ENCODE measurements at regions not wholly inside any gene's neighbourhood (a gene's known extent, or its start where the extent isn't known, plus 50 kb on each side); places are given as distances from the start of the nearest gene placed in this dataset.

DNA sequence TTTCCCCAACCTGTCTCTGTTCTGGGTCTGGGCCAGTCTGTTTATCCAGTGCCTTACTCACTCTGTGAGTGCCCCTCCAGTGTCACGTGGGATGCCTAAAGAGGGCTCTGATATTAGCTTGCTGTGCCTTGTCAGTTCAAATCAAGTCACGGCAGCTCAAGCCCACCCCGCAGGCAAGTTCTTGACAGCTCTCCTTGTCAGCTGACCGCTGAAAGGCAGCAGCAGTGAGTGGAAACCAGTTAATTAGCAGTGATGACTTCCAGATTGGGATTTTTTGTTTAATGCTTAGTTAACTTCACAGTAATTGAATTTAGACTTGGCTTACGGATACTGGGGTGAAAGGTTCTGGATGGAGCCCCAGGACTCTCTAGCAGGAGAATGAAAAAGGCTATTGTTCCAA, 210.1 kb downstream of the PSAT1 start:
- no peak for DNase-seq

DNA sequence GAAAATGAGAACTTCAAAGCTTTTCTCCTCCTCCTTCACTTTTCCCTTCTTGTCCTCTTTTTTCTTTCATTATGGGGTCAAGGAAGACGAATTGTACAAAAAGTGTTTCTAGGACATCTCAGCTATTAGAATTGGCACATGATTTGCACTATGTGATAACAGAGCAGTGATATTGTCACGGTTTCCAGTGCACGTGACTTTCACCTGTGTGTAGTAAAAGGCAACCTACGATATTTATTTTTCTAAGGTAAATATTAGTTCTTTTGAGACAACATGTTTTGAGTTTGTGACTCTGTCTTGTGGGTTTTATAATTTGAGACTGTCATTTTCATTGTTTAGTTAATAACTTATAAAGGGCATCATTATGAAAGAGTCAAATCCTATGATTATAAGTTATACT, 213.1 kb downstream of the PSAT1 start:
- no peak for DNase-seq

GRCh38 chr9:78515108-78515507, 218.2 kb downstream of the PSAT1 start:
- DNase-seq = no peak

- no peak for DNase-seq
Measured at GRCh38 chr9:78519786-78520185, 222.9 kb downstream of the PSAT1 start.

DNA sequence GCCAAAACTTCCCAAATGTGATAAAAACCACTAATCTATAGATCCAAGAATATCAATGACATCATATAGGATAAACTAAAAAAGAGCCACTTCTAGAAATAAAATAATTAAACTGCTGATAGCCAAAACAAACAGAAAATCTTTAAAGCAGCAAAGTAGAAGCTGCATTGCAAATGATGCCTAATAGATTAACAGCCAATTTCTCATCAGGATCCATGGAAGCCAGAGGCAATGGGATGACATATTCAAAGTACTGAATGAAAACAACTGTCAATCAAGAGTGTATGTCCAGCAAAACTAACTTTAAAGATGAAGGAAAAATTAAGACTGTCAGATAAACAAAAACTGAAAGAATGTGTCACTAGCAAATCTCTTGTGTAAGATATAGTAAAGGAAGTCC, 224.8 kb downstream of the PSAT1 start:
- DNase-seq = no peak

DNA sequence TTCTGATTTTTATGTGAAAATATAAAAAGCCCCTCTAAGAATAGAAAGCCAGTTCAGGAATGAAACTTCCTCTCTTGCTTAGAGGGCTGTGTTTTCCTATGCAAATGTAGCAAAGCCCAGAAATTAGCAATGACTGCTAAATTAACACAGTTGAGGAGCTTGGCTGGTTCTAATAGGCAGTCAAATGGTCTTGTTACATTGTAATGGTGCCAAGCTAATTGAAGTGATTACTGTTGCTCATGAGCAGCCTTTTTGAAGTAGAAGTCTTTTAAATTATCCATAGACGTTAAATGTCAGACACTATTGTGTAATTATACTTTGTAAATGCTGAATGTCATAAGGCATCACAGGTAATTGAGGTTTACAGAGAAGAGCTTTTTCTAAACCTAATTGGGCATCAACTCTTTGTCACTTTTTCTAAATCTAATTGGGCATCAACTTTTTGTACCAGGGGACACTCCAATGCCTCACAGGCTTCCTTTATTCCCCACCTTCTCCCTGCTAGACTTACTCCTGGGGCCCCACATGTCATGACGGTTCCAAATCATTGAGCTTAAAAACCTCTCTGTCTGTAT, 229.1 kb downstream of the PSAT1 start:
- no peak for DNase-seq

GRCh38 chr9:78533500-78533899, 236.6 kb downstream of the PSAT1 start:
- DNase-seq = no peak

- no peak for DNase-seq
Measured at GRCh38 chr9:78539188-78539587, 242.3 kb downstream of the PSAT1 start.

GRCh38 chr9:78539904-78540303, 243.0 kb downstream of the PSAT1 start:
- DNase-seq = no peak

DNA sequence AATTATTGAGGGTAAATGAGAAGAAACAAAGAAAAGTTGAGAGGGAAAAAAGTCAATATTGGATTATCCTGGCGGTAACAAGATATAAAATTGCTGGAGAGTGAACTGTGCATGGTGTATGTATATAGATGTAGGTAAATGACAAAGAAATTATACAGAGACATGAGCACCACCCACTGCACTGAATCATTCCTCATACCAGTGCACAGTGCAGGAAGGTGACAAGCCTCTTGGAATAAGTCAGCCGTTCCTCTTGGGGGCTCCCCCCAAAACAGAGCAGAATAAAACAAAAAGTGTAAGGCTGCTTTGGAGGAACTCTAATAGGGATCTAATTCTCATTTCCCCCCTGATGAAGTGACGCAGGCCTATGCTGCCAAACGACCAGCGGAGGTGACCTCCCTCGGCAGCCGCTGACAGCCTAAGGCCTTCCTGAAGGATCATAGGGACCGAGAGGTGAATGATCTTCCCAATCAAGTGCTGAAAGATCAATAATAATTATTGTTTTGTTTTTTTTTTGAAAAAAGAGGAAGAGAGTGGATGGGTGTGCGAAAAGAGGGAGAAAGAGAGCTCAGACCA, 245.0 kb downstream of the PSAT1 start:
- DNase-seq = no peak

DNA sequence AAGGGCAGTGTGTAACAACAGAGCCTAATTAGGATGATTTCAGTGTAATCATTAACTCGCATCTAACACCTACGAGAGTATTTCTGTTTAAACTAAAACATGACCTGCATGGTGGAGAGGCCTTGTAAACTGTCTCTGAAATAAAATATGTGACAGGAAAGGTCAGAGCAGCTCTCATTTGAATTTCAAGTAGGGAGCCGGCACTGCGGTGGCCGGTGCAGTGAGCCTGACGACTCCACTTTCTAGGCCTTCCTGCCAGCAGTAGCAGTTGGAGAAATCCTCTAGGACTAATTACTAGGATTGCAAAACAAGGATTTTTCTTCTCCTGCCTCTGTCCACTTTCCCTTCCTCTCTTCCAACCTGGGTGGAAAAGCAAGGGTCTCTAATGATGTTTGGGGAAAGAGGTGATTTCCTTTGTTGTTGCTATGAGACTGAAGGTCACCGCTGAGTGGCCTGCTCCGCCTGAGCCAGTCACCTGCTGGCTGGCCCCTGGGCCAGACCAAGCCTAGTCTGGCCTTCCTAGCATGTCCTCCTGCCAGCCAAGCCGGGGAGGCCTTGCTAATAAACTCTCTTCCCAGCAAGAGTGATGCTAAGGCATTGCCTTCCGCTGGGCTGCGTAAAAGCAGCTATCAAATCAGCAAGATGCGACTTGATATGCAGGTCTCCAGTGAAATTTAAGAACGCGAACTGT, 245.7 kb downstream of the PSAT1 start:
- no peak for DNase-seq

DNA sequence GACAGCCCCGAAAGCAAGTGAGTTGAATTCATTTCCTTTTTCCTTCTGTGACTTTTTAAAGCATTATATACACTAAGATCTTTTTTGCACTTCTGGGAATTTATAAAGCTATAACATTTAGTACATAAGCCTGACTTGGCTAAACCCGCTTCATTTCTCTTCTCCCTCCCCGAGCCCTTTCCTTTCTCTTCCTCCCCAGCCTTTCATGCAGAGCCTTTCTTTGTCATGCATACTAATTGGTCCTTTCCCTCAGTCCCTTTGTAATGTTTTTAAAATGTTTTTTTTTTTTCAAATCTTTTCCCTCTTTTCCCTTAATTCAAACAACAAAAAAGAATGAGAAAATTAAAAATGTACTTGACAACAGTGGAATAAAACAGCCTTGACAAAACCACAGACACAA, 246.4 kb downstream of the PSAT1 start:
- DNase-seq = no peak

GRCh38 chr9:78544230-78544629, 247.3 kb downstream of the PSAT1 start:
- no peak for DNase-seq

GRCh38 chr9:78547831-78548230, 250.9 kb downstream of the PSAT1 start:
- DNase-seq = no peak

DNA sequence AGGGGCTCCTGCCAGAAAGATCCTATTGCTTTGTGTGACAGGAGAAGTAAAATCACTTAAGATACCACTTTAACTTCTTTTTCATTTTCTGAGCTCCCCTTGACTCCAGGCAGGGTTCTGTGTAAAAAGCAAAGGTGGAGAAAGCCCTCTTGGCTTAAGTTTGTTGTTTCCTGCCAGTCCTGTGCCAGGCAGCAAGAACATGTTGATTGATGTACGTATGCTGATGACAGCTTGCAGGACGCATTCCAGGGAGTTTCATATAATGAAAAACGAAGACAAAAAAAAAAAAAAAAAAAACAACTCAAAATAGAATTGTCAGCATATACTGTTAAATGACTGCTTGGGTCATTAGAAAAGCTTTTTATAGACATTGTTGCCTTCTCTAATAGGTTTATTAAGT, 251.7 kb downstream of the PSAT1 start:
- DNase-seq = no peak

- DNase-seq = no peak
Measured at GRCh38 chr9:78549711-78550110, 252.8 kb downstream of the PSAT1 start.

GRCh38 chr9:78552802-78553201, 255.9 kb downstream of the PSAT1 start:
- DNase-seq = no peak

GRCh38 chr9:78557540-78557939, 260.6 kb downstream of the PSAT1 start:
- DNase-seq = no peak

GRCh38 chr9:78559449-78559885, 262.5 kb downstream of the PSAT1 start:
- no peak for DNase-seq

GRCh38 chr9:78562021-78562420, 265.1 kb downstream of the PSAT1 start:
- DNase-seq = no peak

- DNase-seq = no peak
Measured at GRCh38 chr9:78563269-78563668, 266.3 kb downstream of the PSAT1 start.

GRCh38 chr9:78565481-78565880, 268.6 kb downstream of the PSAT1 start:
- DNase-seq = no peak

DNA sequence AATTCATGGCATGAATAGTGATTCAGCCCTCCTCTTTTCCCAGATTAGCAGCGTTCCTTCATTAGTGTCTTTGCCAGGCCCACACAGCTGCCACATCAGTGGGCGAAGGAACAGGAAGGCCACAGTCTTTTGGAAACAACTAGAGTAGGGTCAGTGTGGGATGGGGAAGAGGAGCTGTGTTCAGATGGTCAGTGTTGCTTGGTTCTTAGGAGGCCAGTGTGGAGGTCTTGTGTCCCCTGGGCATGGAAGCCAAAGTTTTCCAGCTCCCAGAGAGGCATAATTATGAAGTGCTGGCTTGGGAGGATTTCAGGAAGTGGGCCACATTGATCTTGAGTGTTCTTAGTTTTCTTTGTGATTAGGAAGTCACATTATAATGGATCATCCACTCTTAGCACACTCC, 269.6 kb downstream of the PSAT1 start:
- no peak for DNase-seq

DNA sequence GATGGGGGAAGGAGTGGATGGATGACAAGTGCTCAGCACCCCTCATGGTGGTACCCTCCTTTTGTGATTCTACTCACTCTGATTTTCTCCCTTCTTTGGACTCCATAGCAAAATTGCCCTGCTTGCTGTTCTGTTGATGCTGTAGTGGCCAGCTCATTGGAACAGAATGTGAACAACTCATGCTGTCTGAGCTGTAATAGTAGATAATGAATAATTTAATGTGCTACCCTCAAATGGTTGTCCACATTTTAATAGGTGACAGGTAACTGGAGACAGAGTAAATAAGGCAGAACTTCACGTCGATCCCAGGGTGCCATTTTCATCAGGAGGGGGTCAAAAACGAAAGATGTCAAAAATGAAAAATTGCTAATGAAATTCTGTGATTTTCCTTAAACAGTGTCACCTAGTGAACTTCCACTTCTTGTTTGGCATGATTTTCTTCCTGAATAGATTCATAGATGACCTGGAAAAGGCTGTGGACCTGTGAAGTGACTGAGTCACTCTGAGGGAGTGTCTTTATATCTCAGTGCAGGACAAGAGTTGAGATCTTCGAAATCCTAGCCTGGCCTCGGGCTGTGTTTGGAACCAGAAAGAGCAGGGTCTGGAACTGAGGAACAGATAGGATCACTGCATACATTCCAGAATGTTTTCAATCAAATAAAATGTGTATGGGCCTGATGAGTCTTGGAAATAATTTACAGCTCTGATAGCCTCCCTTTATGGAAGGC, 270.2 kb downstream of the PSAT1 start:
- DNase-seq = no peak
